Keratinocyte (primary cell): ENCODE measurements at regions not wholly inside any gene's neighbourhood (a gene's known extent, or its start where the extent isn't known, plus 50 kb on each side); places are given as distances from the start of the nearest gene placed in this dataset.

Experiments used
- DNase-seq: peaks from one replicate; pipeline ENCODE4 v3.0.0-alpha.2; 2011; ENCODE audit warnings: low read depth, missing footprints, low spot score
- FAIRE-seq: peaks from 2 replicates; lab custom pipeline; 2011; peaks lifted over from hg19 to GRCh38; lab: Jason Lieb, UNC
- H2AFZ ChIP-seq: 2 replicates; pipeline ENCODE4 v1.6.0; 2012; ENCODE audit warnings: low read length, control low read depth, inconsistent platforms; ENCODE audit not compliant: control insufficient read depth
- H3K27ac ChIP-seq: 2 replicates; pipeline ENCODE4 v1.5.1; 2011; ENCODE audit warnings: low read length; ENCODE audit not compliant: control insufficient read depth, insufficient read depth
- H3K27me3 ChIP-seq: 3 replicates; pipeline ENCODE4 v1.6.0; 2011; ENCODE audit warnings: low read length; ENCODE audit not compliant: control insufficient read depth, insufficient read depth; ENCODE audit errors: extremely low read depth
- H3K36me3 ChIP-seq, 2 experiments: 2 replicates in 1 of 2; 3 replicates in 1 of 2; pipeline ENCODE4 v1.5.1; 2011; ENCODE audit warnings: low read length in 2 of 2, mild to moderate bottlenecking in 1 of 2; ENCODE audit not compliant: control insufficient read depth in 2 of 2, insufficient read depth in 2 of 2; ENCODE audit errors: extremely low read depth in 1 of 2
- H3K4me1 ChIP-seq: 3 replicates; pipeline ENCODE4 v1.5.1; 2011; ENCODE audit warnings: low read length; ENCODE audit not compliant: control insufficient read depth, insufficient read depth; ENCODE audit errors: extremely low read depth
- H3K4me2 ChIP-seq: 3 replicates; pipeline ENCODE4 v1.6.0; 2011; ENCODE audit warnings: low read depth, low read length; ENCODE audit not compliant: control insufficient read depth, insufficient read depth; ENCODE audit errors: extremely low read depth
- H3K4me3 ChIP-seq, 3 experiments: fragments of 200-600 bp in 1 of 3; sonication (generic) in 1 of 3; 2 replicates in 2 of 3; 3 replicates in 1 of 3; pipeline ENCODE4 v1.5.1; 2011 to 2016; ENCODE audit warnings: low read length in 3 of 3, mild to moderate bottlenecking in 3 of 3, control low read depth in 2 of 3, inconsistent platforms in 1 of 3, low read depth in 1 of 3, mixed read lengths in 1 of 3, mixed run types in 1 of 3, moderate library complexity in 1 of 3; ENCODE audit not compliant: control insufficient read depth in 2 of 3, insufficient read depth in 2 of 3; ENCODE audit errors: extremely low read depth in 1 of 3
- H3K79me2 ChIP-seq: 2 replicates; pipeline ENCODE4 v1.6.0; 2012; ENCODE audit warnings: low read length; ENCODE audit not compliant: control insufficient read depth, insufficient read depth
- H3K9ac ChIP-seq: 3 replicates; pipeline ENCODE4 v1.6.0; 2011; ENCODE audit warnings: low read length; ENCODE audit not compliant: control insufficient read depth, insufficient read depth; ENCODE audit errors: extremely low read depth
- H3K9me1 ChIP-seq: 3 replicates; pipeline ENCODE4 v1.6.0; 2011; ENCODE audit warnings: low read length; ENCODE audit not compliant: control insufficient read depth, insufficient read depth; ENCODE audit errors: extremely low read depth
- H3K9me3 ChIP-seq: 2 replicates; pipeline ENCODE4 v1.5.1; 2012; ENCODE audit warnings: low read depth, low read length; ENCODE audit not compliant: control insufficient read depth
- H4K20me1 ChIP-seq: 3 replicates; pipeline ENCODE4 v1.6.0; 2011; ENCODE audit warnings: low read length; ENCODE audit not compliant: control insufficient read depth, insufficient read depth; ENCODE audit errors: extremely low read depth
- EZH2 ChIP-seq: IDR thresholded peaks from one replicate; pipeline ENCODE4 v1.6.1; 2012; ENCODE audit warnings: inconsistent platforms, mild to moderate bottlenecking, low read length, moderate library complexity
- dilution Hi-C: fragments of 300-500 bp; cut with MboI; formaldehyde crosslinking; loops from one replicate; pipeline ENCODE4 v1.7.0; 2020; ENCODE audit warnings: low sequenced_read_pairs; ENCODE audit not compliant: extremely low pct_ligation_motif_present
- TF ChIP-seq, protein P1 (sequence below), 3 experiments: IDR thresholded peaks in 1 of 3; conservative IDR thresholded peaks in 1 of 3; optimal IDR thresholded peaks in 1 of 3; 2 replicates in 2 of 3; 3 replicates in 1 of 3; pipeline versions ENCODE3 to v1.5.1; 2011; ENCODE audit warnings: low read length in 3 of 3, mild to moderate bottlenecking in 3 of 3, moderate library complexity in 2 of 3, control low read depth in 1 of 3, inconsistent platforms in 1 of 3; ENCODE audit not compliant: insufficient read depth in 2 of 3; ENCODE audit errors: extremely low read depth in 1 of 3

DNA sequence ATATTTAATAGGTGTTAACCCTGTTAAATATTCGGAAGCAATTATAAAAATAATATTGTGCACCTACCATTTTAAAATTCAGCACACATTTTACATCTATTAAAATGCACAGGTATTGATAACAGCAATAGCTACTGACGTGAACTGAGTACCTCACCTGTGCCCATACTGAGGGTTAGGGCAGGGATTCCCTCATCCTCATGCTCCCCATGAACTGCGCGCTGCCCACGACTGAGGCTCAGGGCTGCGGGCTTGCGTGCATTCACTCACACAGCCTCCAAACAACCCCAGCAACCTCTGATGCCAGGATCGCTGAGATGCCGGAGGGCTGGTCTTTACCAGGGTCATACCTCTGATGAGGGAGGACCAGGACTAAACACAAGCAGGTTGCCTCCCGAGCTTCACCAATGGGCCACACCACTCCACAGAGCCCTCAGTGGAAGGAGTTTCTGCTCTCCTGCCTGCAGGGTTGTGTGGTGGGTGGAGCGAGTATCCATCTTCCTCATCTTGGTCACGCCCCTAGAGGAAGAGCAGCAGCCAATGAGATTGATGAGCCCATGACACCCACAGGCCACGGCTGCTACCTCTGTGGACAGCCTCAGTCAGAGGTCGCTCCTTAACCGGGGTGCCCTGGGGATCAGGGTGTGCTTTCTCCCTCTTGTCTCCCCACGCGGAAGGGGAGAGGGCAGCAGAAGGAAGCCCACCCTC lies 478.3 kb downstream of the TNS3 start:
- H3K4me3 ChIP-seq = no peak overlapping the region
- no peaks in the 10 kb centered on the region for H3K27me3 ChIP-seq
- FAIRE-seq (no peak), DNase-seq (no peak)
- no peaks in the 10 kb centered on the region for H4K20me1 ChIP-seq
- H3K9me3 ChIP-seq = no peaks in the 10 kb centered on the region
- no peak overlapping the region for H3K27ac ChIP-seq
- H3K4me2 ChIP-seq = no peak overlapping the region
- H3K9me1 ChIP-seq = no peaks in the 10 kb centered on the region
- H3K9ac ChIP-seq = no peak overlapping the region
- H3K4me1 ChIP-seq = no peaks in the 10 kb centered on the region
- dilution Hi-C loops = no loop called here
- no peak overlapping the region for H2AFZ ChIP-seq
- no peaks in the 10 kb centered on the region for H3K36me3 ChIP-seq
- TF ChIP-seq EZH2 = no peak
- TF ChIP-seq, protein P1, sequence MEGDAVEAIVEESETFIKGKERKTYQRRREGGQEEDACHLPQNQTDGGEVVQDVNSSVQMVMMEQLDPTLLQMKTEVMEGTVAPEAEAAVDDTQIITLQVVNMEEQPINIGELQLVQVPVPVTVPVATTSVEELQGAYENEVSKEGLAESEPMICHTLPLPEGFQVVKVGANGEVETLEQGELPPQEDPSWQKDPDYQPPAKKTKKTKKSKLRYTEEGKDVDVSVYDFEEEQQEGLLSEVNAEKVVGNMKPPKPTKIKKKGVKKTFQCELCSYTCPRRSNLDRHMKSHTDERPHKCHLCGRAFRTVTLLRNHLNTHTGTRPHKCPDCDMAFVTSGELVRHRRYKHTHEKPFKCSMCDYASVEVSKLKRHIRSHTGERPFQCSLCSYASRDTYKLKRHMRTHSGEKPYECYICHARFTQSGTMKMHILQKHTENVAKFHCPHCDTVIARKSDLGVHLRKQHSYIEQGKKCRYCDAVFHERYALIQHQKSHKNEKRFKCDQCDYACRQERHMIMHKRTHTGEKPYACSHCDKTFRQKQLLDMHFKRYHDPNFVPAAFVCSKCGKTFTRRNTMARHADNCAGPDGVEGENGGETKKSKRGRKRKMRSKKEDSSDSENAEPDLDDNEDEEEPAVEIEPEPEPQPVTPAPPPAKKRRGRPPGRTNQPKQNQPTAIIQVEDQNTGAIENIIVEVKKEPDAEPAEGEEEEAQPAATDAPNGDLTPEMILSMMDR (optimal IDR thresholded peaks at IDR 0.05 in 1 of 3, IDR thresholded peaks at IDR 0.05 in 1 of 3, conservative IDR thresholded peaks at IDR 0.05 in 1 of 3; ENCODE audit: extremely low read depth in 1 of 3, insufficient read depth in 2 of 3, low read length in 3 of 3) = no peak
- no peaks in the 10 kb centered on the region for H3K79me2 ChIP-seq

DNA sequence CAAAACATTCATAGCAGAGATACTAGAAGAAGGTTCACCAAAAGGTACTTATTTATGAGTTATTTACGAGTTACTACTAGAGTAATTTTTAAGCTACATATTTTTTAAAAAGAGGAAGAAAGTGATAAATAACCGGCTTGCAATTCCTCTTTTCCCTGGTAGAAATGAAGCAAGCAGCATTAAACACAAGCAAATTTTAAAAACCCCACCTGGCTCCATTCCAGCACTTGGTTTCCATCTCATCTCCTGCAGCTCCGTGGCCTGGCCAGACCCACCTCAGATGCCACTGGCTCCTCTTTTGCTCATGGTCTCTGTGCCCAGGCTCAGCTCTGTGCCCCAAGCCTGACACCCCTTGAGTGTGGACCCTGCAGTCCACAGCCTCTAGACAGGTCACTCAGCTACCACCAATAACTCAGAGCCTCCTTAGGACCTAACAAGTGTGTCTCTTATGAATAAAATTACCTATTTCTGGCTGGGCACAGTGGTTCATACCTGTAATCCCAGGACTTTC lies 479.5 kb downstream of the TNS3 start:
- Histone ChIP-seq H3K27me3 (no peaks in the 10 kb centered on the region), H4K20me1 (no peaks in the 10 kb centered on the region), H2AFZ (no peak overlapping the region), H3K9ac (no peak overlapping the region), H3K27ac (no peak overlapping the region), H3K79me2 (no peaks in the 10 kb centered on the region), H3K9me3 (no peaks in the 10 kb centered on the region), H3K9me1 (no peaks in the 10 kb centered on the region), H3K4me2 (no peak overlapping the region), H3K4me3 (no peak overlapping the region), H3K4me1 (no peaks in the 10 kb centered on the region), H3K36me3 (no peaks in the 10 kb centered on the region)
- no peak for DNase-seq
- FAIRE-seq = no peak
- TF ChIP-seq EZH2 = no peak
- TF ChIP-seq, protein P1 (optimal IDR thresholded peaks at IDR 0.05 in 1 of 3, IDR thresholded peaks at IDR 0.05 in 1 of 3, conservative IDR thresholded peaks at IDR 0.05 in 1 of 3; ENCODE audit: extremely low read depth in 1 of 3, insufficient read depth in 2 of 3, low read length in 3 of 3) = no peak
- dilution Hi-C loops = no loop called here
